Liver (tissue), 8 donors: ENCODE measurements at regions not wholly inside any gene's neighbourhood (a gene's known extent, or its start where the extent isn't known, plus 50 kb on each side); places are given as distances from the start of the nearest gene placed in this dataset.

Source experiments
- DNase-seq: peaks from one replicate; pipeline ENCODE4 v3.0.0-alpha.2; 2017; ENCODE audit warnings: low spot score
- H3K27ac ChIP-seq, 2 donors: one replicate each; pipeline ENCODE4 v1.7.0; 2013; ENCODE audit warnings: inconsistent platforms in 2 of 2, low read length in 2 of 2, control low read depth in 1 of 2, low read depth in 1 of 2, mild to moderate bottlenecking in 1 of 2
- H3K27me3 ChIP-seq, 4 donors: one replicate each; pipeline versions ENCODE4 v1.6.1 to v1.7.0; 2013; ENCODE audit warnings: low read length in 3 of 4, inconsistent platforms in 1 of 4, mild to moderate bottlenecking in 1 of 4, moderate library complexity in 1 of 4; ENCODE audit not compliant: control insufficient read depth in 4 of 4, insufficient read depth in 4 of 4
- H3K36me3 ChIP-seq, 4 donors: one replicate each; pipeline versions ENCODE4 v1.6.1 to v1.7.0; 2013; ENCODE audit warnings: low read length in 3 of 4, mild to moderate bottlenecking in 3 of 4, low read depth in 1 of 4, moderate library complexity in 1 of 4; ENCODE audit not compliant: control insufficient read depth in 4 of 4, insufficient read depth in 3 of 4
- H3K4me1 ChIP-seq, 4 donors: one replicate each; pipeline versions ENCODE4 v1.6.1 to v1.7.0; 2013; ENCODE audit warnings: low read length in 3 of 4, mild to moderate bottlenecking in 3 of 4, moderate library complexity in 1 of 4; ENCODE audit not compliant: control insufficient read depth in 4 of 4, insufficient read depth in 4 of 4
- H3K4me3 ChIP-seq, 3 donors: one replicate each; pipeline versions ENCODE4 v1.6.1 to v1.7.0; 2013; ENCODE audit warnings: low read length in 3 of 3, control low read depth in 1 of 3, low read depth in 1 of 3, mild to moderate bottlenecking in 1 of 3
- H3K9ac ChIP-seq, 2 donors: one replicate each; pipeline ENCODE4 v1.7.0; 2013; ENCODE audit warnings: low read length in 2 of 2, mild to moderate bottlenecking in 2 of 2, moderate library complexity in 2 of 2, control low read depth in 1 of 2, low read depth in 1 of 2
- H3K9me3 ChIP-seq, 4 donors: one replicate each; pipeline versions ENCODE4 v1.6.1 to v1.7.0; 2013; ENCODE audit warnings: low read length in 3 of 4; ENCODE audit not compliant: control insufficient read depth in 4 of 4
- EGR1 ChIP-seq, 2 donors: IDR thresholded peaks; 2 replicates each; pipeline ENCODE4 v1.6.1; 2016 to 2018; ENCODE audit warnings: antibody characterized with exemption in 2 of 2, low read depth in 2 of 2
- FOXA1 ChIP-seq: IDR thresholded peaks from 2 replicates; pipeline ENCODE4 v1.6.1; 2016; ENCODE audit warnings: antibody characterized with exemption
- GABPA ChIP-seq, 2 donors: IDR thresholded peaks in 1 of 2; conservative IDR thresholded peaks in 1 of 2; 2 replicates each; pipeline ENCODE4 v1.6.1; 2016; ENCODE audit warnings: antibody characterized with exemption in 2 of 2, mild to moderate bottlenecking in 1 of 2, moderate library complexity in 1 of 2
- HNF4A ChIP-seq, 2 donors: conservative IDR thresholded peaks; 2 replicates each; pipeline ENCODE4 v1.6.1; 2016; ENCODE audit warnings: antibody characterized with exemption in 2 of 2, mild to moderate bottlenecking in 2 of 2
- HNF4G ChIP-seq: IDR thresholded peaks from 2 replicates; pipeline ENCODE4 v1.6.1; 2016; ENCODE audit warnings: antibody characterized with exemption
- JUND ChIP-seq, 2 donors: IDR thresholded peaks; 2 replicates each; pipeline ENCODE4 v1.6.1; 2016; ENCODE audit warnings: antibody characterized with exemption in 2 of 2
- NR2F2 ChIP-seq: IDR thresholded peaks from 2 replicates; pipeline ENCODE4 v1.6.1; 2016; ENCODE audit warnings: antibody characterized with exemption
- RAD21 ChIP-seq, 2 donors: IDR thresholded peaks; 2 replicates each; pipeline ENCODE4 v1.6.1; 2016; ENCODE audit warnings: antibody characterized with exemption in 2 of 2, mild to moderate bottlenecking in 2 of 2
- RXRA ChIP-seq, 2 donors: IDR thresholded peaks; 2 replicates each; pipeline ENCODE4 v1.6.1; 2017 to 2018; ENCODE audit warnings: antibody characterized with exemption in 2 of 2, mild to moderate bottlenecking in 1 of 2
- SP1 ChIP-seq: IDR thresholded peaks from 2 replicates; pipeline ENCODE4 v1.6.1; 2018; ENCODE audit warnings: antibody characterized with exemption, mild to moderate bottlenecking
- TAF1 ChIP-seq: conservative IDR thresholded peaks from 2 replicates; pipeline ENCODE4 v1.6.1; 2016; ENCODE audit warnings: antibody characterized with exemption, mild to moderate bottlenecking
- YY1 ChIP-seq: IDR thresholded peaks from 2 replicates; pipeline ENCODE4 v1.6.1; 2016; ENCODE audit warnings: antibody characterized with exemption, mild to moderate bottlenecking
- WGBS: extraction: QIAGEN DNeasy Blood & Tissue Kit; methylation state at CpG from one replicate; pipeline ENCODE4 v1.1.7; 2013; 5-methylcytosine and 5-hydroxymethylcytosine counted together
- TF ChIP-seq, protein P1 (sequence below): IDR thresholded peaks from 2 replicates; pipeline ENCODE4 v1.6.1; 2016; ENCODE audit warnings: antibody characterized with exemption
- TF ChIP-seq, protein P2 (sequence below): IDR thresholded peaks from 2 replicates; pipeline ENCODE4 v1.6.1; 2016; ENCODE audit warnings: antibody characterized with exemption, mild to moderate bottlenecking
- TF ChIP-seq, protein P3 (sequence below): IDR thresholded peaks from 2 replicates; pipeline ENCODE4 v1.6.1; 2016; ENCODE audit warnings: antibody characterized with exemption
- TF ChIP-seq, protein P4 (sequence below): fragments of 150-350 bp; IDR thresholded peaks from 2 replicates; pipeline ENCODE4 v1.5.1; 2017; ENCODE audit warnings: improper control_type of control experiment, low read depth, low read length; ENCODE audit not compliant: missing input control
- TF ChIP-seq, protein P5 (sequence below): IDR thresholded peaks from 2 replicates; pipeline ENCODE4 v1.6.1; 2016; ENCODE audit warnings: antibody characterized with exemption
- donor health status: healthy.
- donor health status: healthy.
- donor health status: healthy.
- donor health status: healthy.
- donor health status: healthy.

GRCh38 chr12:41804026-41804425 is 340.6 kb downstream of the GXYLT1 start:
- TF ChIP-seq SP1 (no peak), TAF1 (no peak), EGR1 (IDR thresholded peaks at IDR 0.05; ENCODE audit: low read depth in 2 of 2) (no peak), RAD21 (IDR thresholded peaks at IDR 0.05) (no peak), NR2F2 (no peak), HNF4A (conservative IDR thresholded peaks at IDR 0.05) (no peak), HNF4G (no peak), RXRA (IDR thresholded peaks at IDR 0.05) (no peak), JUND (IDR thresholded peaks at IDR 0.05) (no peak), FOXA1 (no peak), GABPA (IDR thresholded peaks at IDR 0.05 in 1 of 2, conservative IDR thresholded peaks at IDR 0.05 in 1 of 2) (no peak)
- TF ChIP-seq, protein P1, sequence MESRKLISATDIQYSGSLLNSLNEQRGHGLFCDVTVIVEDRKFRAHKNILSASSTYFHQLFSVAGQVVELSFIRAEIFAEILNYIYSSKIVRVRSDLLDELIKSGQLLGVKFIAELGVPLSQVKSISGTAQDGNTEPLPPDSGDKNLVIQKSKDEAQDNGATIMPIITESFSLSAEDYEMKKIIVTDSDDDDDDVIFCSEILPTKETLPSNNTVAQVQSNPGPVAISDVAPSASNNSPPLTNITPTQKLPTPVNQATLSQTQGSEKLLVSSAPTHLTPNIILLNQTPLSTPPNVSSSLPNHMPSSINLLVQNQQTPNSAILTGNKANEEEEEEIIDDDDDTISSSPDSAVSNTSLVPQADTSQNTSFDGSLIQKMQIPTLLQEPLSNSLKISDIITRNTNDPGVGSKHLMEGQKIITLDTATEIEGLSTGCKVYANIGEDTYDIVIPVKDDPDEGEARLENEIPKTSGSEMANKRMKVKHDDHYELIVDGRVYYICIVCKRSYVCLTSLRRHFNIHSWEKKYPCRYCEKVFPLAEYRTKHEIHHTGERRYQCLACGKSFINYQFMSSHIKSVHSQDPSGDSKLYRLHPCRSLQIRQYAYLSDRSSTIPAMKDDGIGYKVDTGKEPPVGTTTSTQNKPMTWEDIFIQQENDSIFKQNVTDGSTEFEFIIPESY, result no peak
- TF ChIP-seq, protein P2, sequence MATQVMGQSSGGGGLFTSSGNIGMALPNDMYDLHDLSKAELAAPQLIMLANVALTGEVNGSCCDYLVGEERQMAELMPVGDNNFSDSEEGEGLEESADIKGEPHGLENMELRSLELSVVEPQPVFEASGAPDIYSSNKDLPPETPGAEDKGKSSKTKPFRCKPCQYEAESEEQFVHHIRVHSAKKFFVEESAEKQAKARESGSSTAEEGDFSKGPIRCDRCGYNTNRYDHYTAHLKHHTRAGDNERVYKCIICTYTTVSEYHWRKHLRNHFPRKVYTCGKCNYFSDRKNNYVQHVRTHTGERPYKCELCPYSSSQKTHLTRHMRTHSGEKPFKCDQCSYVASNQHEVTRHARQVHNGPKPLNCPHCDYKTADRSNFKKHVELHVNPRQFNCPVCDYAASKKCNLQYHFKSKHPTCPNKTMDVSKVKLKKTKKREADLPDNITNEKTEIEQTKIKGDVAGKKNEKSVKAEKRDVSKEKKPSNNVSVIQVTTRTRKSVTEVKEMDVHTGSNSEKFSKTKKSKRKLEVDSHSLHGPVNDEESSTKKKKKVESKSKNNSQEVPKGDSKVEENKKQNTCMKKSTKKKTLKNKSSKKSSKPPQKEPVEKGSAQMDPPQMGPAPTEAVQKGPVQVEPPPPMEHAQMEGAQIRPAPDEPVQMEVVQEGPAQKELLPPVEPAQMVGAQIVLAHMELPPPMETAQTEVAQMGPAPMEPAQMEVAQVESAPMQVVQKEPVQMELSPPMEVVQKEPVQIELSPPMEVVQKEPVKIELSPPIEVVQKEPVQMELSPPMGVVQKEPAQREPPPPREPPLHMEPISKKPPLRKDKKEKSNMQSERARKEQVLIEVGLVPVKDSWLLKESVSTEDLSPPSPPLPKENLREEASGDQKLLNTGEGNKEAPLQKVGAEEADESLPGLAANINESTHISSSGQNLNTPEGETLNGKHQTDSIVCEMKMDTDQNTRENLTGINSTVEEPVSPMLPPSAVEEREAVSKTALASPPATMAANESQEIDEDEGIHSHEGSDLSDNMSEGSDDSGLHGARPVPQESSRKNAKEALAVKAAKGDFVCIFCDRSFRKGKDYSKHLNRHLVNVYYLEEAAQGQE, result no peak
- TF ChIP-seq, protein P3, sequence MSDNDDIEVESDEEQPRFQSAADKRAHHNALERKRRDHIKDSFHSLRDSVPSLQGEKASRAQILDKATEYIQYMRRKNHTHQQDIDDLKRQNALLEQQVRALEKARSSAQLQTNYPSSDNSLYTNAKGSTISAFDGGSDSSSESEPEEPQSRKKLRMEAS, result no peak
- TF ChIP-seq, protein P4, sequence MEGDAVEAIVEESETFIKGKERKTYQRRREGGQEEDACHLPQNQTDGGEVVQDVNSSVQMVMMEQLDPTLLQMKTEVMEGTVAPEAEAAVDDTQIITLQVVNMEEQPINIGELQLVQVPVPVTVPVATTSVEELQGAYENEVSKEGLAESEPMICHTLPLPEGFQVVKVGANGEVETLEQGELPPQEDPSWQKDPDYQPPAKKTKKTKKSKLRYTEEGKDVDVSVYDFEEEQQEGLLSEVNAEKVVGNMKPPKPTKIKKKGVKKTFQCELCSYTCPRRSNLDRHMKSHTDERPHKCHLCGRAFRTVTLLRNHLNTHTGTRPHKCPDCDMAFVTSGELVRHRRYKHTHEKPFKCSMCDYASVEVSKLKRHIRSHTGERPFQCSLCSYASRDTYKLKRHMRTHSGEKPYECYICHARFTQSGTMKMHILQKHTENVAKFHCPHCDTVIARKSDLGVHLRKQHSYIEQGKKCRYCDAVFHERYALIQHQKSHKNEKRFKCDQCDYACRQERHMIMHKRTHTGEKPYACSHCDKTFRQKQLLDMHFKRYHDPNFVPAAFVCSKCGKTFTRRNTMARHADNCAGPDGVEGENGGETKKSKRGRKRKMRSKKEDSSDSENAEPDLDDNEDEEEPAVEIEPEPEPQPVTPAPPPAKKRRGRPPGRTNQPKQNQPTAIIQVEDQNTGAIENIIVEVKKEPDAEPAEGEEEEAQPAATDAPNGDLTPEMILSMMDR, result no peak
- TF ChIP-seq, protein P5, sequence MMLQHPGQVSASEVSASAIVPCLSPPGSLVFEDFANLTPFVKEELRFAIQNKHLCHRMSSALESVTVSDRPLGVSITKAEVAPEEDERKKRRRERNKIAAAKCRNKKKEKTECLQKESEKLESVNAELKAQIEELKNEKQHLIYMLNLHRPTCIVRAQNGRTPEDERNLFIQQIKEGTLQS, result no peak
- no peak overlapping the region for H3K27ac ChIP-seq

DNA sequence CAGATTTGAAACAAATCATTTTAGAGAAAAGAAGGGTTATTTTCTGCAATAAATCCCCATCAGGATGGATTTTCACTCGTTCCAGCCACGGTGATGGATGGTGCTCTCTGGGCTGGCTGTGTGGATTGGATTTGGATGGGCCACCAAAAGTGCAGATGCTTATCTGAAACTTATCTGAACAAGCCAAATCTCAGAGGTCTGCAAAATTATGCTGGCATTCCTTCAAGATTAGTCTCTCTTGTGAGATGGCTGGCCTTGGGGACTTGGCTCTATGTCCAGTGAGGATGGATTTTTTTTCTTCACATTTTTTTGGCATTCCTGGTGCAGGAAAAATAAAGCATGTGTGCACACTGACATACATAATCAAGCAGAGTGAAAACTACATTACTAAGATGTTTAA is 341.9 kb downstream of the GXYLT1 start:
- Histone ChIP-seq H3K27ac (no peak overlapping the region), H3K4me3 (no peak overlapping the region), H3K36me3 (no peaks in the 10 kb centered on the region), H3K27me3 (no peaks in the 10 kb centered on the region), H3K4me1 (no peaks in the 10 kb centered on the region), H3K9ac (no peak overlapping the region), H3K9me3 (no peaks in the 10 kb centered on the region)
- DNase-seq, result no peak
- TF ChIP-seq SP1 (no peak), RXRA (IDR thresholded peaks at IDR 0.05) (no peak), JUND (IDR thresholded peaks at IDR 0.05) (no peak), TAF1 (no peak), EGR1 (IDR thresholded peaks at IDR 0.05; ENCODE audit: low read depth in 2 of 2) (no peak), RAD21 (IDR thresholded peaks at IDR 0.05) (no peak), YY1 (no peak), HNF4G (no peak)
- TF ChIP-seq, protein P4, result no peak
- TF ChIP-seq, protein P3, result no peak
- TF ChIP-seq, protein P2, result no peak
- 67% methylated on average over 2 of the region's 2 CpGs for WGBS

More at GRCh38 chr12:41804026-41804425, 340.6 kb downstream of the GXYLT1 start:
- Histone ChIP-seq H3K9me3 (no peaks in the 10 kb centered on the region), H3K36me3 (no peaks in the 10 kb centered on the region), H3K9ac (no peak overlapping the region), H3K4me1 (no peaks in the 10 kb centered on the region), H3K27me3 (no peaks in the 10 kb centered on the region), H3K4me3 (no peak overlapping the region)
- 59% methylated on average over 2 of the region's 2 CpGs for WGBS
- DNase-seq, result no peak
